ENCODE measurements at regions not wholly inside any gene's neighbourhood (a gene's known extent, or its start where the extent isn't known, plus 50 kb on each side); places are given as distances from the start of the nearest gene placed in this dataset.
"Not testable (repeated sequence)": the region's sequence is repeated elsewhere in the genome, so short reads cannot be mapped to it uniquely, and the experiment has no call there.

DNA sequence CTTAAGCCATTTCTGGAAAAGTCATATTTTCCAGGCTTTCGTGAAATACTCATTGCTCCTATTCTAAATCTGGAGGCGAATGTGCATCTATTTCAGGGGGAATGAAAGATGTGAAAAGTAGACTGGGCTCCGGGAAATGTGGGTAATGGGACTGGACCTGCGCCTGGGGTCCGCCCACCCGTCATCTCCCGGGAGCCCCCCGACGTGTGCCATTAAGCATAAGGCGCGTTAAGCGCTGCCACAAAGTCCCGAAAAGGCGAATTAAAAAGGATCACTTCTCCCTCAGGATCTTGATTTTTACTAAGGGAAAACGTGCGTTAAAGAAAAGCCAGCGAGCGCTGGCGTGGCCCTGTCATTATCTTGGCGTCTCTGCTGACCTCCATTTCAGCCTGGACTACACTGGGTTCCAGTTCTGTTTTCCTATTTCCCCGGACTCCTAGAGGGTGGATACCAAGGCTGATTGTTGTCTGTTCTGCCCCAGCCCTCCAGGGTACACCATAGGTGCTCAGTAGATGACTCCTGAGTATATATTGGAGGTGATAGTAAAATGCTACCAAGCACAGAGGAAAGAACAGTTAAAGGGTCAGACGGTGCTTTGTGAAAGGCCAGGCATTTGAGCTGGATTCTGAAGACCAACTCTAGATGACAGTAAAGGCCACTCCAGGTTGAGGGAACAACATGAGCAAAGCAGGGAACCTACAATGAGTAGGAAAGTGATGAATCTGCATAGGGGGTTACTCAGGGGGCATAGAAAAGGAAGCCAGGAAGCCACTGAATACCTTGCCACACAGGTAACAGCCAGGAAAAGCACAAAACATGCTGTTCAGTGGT lies 89.2 kb upstream of the ARID1B start:
- peak; percentile 60 for DNase-seq

DNA sequence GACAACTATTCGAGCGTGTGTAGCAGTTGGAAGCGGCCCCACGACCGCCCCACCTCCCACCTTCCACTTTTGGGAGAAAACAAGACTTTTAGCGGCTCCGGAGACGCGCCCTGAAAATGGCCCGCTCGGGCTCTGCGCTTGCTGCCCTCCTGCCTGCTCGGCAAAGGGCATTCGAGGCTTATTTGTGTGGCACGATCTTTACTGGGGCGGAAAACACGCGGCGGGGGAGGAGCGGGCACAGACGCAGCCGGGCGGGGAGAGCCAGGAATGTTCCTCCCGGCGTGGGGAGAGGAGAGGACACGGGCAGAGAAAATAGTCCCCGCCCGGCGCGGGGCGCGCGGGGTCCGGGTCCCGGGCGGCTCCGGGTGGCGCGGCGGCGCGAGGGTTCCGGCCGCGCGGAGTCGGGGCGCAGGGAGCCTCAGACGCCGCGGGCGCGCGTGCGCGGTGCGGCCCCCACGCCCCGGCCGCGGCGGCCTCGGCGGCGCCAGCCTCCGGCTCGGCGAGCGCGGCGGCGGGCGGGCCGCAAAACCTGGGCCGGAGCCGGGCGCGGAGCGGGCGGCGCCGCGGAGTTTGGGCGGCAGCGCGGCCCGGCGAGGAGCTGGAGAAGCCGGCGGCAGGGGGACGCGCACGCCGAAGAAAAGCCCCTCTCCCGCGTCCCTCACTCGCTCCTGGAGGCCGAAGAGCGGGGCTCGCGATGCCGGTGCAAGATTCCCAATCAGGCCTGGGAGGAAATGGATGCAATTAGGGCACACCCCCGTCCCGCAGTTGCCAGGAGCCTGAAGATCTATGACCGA lies 90.0 kb upstream of the ARID1B start:
- DNase-seq = peak; percentile 93

DNA sequence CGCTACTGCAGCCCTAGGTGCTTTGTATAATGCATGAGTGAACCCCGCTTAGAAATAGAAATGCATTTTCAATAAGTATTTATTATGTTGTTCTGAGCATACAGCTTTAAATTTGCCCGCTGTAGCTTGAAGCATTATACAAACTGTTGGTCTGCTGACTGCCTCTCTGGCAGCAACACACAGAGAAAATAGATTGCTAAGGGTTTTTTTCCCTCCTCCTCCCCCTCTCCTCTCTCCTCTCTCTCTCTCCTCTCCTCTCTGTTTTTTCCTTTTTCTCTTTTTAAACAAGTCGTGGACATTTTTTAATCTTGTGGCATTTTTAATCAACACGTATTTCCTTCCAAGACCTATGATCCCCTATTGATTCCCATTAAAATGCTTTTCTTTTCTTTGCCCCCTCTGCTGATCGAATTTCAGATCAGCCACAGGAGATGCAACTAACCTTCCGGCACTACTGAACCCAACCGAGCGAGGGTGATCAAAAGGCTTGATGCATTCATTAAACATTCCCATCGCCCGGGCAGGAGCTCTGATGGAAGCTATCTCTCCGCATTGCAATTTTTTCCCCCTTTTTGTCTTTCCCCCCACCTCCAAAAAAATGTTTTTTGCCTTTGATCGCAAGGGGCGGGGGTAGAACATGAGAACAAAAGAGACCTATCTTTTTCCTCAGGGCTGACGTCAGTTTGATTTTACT lies 90.7 kb upstream of the ARID1B start:
- no peak for DNase-seq

DNA sequence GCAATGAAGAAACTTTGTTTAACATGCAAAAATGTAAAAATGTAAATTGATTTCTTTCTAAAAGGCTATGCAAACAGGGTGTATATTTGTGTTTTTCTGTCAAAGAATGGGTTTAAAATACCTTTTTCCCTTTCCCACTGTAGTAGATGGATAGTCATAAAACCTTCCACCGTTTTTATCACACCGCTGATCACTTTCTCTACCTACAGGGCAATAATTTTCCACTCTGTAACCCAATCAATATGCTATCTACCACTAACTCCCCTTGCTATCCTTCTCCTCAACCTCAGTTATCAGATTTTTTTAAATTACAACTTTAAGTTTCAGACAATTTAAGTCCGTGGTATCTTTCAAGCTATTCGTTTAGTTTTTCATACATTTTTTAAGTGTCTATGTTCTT lies 91.4 kb upstream of the ARID1B start:
- DNase-seq = no peak

DNA sequence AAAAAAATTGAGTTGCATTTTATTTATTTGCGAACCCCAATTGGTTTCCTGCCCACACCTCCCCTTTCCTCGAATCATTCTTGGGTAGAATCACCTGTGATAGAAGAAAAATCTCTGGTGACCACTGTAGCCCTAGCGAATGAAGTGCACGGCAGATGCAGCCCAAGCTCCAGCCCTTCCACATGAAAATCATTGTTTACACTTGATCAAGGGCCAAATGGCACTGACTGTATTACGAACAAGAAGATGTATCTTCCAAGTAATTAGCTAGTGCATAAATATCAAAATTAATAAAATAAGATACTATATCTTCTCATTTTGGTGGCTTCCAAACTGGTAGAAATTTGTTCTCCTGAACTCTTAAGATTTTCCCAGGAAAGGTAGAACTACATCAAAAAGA lies 93.4 kb upstream of the ARID1B start:
- DNase-seq = no peak

DNA sequence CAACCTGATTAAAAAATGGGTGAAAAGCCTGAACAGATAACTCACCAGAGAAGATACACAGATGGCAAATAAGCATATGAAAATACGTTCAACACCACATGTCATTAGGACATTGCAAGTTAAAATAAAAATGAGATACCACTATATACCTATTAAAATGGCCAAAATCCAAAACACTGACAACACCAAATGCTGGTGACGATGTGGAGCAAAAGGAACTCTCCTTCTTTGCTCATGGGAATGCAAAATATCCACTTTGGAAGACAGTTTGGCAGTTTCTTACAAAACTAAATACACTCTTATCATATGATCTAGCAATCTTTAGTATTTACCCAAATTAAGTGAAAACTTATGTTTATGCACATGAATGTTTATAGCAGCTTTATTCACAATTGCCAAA lies 100.5 kb upstream of the ARID1B start:
- no peak for DNase-seq

DNA sequence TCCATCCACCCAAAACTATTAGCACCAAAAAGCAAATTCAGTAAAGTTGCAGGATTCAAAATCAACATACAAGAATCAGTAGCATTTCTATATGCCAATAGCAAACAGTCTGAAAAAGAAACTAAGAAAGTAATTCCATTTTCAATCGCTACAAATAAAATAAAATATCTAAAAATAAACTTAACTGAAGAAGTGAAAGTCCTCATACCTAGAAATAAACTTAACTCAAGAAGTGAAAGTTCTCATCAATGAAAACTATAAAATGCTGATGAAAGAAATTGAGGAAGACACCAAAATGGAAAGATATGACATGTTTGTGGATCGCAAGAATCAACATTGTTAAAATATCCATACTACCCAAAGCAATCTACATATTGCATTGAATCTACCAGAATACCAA lies 103.0 kb upstream of the ARID1B start:
- no peak for DNase-seq

DNA sequence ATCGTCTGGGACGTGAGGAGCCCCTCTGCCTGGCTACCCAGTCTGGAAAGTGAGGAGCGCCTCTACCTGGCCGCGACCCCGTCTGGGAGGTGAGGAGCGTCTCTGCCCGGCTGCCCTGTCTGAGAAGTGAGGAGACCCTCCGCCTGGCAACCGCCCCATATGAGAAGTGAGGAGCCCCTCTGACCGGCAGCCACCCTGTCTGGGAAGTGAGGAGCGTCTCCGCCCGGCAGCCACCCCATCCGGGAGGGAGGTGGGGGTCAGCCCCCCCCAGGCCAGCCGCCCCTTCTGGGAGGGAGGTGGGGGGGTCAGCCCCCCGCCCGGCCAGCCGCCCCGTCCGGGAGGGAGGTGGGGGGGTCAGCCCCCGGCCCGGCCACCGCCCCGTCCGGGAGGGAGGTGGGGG lies 107.1 kb upstream of the ARID1B start:
- DNase-seq = not testable (repeated sequence)

DNA sequence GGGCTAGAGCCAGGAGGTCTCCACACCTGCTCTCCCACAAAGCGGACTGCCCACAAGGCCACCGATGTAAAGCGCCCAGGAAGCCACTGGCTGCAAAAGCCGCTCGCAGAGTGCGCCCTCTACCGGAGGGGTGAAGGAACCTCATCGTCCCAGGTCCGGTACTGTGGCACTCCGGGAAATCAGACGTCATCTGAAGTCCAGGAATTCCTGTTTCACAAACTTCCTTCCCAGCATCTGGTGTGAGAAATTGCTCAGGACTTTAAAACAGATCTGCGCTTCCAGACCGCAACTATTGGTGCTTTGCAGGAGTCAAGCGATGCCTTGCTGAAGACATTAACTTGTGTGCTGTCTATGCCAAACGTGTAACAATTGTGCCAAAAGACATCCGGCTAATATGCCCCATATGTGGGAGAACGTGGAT lies 115.1 kb upstream of the ARID1B start:
- DNase-seq = no peak

DNA sequence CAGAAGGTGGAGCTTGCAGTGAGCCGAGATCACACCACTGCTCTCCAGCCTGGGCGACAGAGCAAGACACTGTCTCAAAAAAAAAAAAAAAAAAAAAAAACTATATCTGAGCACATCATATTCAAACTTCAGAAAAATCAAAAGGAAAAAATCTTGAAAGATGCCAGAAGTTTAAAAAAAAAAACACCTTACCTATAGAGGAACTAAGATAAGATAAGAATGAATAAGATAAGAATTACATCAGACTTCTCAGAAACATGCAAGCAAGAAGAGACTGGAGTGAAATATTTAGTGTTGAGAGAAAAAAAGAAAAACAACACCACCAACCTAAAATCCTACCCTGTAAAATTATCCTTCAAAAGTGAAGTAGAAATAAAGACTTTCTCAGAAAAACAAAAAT lies 116.8 kb upstream of the ARID1B start:
- DNase-seq = no peak

DNA sequence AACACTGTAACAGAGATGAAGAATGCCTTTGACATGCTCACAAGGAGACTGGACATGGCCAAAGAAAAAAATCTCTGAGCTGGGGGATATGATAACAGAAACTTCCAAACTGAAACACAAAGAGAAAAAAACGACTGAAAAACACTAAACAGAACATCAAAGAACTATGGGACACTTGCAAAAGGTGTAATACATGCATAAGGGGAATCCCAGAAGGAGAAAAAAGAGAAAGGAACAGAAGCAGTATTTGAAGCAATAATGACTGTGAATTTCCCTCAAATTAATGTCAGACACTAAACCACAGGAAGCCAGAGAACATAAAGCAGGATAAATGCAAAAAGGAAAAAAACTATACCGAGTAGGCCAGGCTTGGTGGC lies 117.4 kb upstream of the ARID1B start:
- no peak for DNase-seq

DNA sequence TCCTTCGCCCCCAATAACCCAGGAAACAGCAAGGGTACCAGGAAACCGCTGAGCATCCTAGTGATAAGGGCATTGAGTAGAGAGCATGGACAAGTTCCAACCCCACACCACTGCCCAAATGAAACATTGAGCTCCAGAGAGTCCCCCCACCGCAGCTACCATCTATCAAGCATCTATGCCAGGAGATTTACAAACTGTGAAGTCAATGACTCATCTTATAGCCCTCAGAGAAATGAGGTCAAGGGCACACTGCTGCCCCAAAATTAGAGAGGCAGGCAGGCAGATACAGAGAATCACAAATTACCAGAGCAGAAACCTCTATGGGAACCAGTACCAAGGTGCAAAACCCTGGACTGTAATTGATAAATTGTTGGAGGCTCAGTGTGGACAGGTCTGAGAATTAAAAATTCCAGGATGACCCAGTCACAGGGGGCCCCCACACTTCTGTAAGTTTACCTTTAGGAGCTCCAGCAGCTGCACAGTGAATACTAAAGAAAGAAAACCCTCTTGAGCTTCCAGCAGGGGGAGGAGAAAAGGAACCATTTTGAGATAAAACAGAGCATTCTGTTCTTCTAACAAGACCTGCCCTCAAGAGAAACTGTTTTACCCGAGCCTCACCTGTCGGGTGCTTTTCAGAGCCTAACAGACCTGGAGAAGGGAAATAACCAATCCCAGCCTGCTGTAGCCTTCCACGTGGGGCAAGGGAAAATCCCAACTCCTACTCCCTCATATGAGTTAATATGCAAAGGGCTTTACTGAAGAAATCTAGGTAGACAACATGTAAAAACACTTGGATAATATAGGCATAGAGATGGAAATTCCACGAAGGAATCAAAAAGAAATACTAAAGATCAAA lies 118.0 kb upstream of the ARID1B start:
- no peak for DNase-seq

DNA sequence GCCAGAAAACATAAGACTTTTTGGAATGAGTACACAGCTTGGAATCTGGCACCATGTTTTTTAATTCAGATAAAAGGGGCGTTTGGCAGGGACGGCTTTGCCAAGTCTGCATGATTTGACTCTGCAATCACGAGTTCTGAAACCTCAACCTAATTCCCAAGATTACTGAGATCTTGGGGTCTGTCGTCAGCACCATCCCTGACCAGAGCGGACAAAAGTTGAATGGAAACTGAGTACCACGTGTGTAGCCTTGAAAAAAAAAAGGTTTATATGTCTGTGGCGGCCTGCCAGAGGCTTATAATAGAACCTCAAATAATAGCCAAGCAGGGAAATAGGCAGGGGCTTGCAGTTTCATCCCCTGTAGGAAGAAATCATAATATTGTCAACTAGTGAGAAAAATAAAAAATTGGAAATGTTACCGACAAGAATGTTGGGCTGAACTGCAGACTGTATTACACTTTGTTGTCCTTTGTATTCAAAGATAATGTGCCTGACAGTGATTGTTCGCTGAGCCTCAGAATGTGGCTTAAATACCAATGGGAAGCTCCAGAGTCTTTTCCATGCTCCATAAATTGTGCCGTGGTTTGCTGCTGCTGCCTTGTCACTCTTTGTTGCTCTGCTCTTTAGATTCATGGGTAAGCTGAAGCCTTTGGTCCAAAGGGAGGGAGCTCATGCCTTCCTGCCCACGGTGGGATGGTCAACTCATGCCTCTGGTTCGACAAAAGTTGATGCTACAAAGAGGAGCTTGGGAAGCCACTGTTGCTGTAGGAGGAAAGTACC lies 118.8 kb upstream of the ARID1B start:
- DNase-seq = no peak

DNA sequence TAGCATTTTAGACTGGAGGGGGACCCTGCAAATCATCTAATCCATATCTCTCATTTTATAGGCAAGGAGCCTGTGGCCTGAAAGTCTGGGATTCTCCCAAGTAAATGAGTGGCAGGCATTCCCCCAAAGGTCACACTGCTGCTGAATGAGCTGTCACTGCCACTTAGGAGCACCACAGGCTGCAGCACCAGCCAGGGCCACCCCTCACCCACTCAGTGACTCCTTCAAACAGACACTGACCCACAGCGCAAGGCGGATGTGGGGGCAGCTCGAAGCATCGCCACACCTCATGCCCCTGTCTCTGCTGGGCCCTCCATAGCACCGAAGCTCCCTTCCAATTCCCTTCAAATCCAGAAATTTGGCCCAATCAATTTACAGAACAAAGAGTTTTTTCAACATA lies 119.9 kb upstream of the ARID1B start:
- DNase-seq = no peak

DNA sequence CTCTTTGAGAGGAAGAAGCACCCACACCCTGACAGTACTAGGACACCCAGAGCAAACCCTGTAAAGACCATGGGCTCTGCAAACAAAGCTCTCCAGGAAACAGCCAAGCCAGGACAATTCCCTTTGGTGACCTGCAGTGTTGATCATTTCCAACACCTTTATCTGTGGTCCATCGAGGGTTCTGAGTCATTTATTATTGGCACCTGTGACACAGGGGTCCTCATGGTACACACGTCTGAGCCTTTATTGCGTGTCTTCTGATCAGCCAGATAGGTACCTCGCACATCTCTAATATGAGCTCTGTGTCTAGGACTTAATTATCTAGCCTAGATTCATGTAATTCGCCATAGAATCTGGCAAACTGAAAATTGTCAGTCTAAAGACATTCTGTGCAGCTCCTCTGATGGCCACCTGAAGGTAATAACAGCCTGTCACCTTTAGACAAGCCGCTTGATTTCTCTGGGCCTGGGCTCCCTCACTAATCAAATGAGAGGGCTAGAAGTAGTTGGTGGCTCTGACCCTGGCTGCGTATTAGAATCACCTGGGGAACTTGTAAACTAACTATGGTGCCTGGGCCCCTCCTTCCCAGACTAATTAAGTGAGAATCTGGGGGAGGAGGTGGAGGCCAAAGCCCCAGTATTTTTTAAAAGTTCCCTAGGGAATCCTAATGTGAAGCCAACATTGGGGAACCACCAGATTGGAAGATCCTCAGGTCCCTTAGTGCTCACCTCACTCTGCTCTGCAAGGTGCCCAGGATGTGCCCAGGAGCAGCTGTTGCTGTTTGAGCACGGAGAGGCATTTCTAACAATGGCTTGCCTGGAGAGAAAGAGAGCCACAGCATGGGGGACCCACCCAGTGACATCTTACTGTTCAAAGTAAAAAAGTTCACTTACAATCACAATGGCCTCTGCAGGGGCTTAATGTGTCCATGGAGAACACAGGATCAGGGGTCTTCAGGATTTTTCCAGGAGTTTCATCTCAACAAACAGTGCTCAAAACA lies 122.0 kb upstream of the ARID1B start:
- DNase-seq = no peak

DNA sequence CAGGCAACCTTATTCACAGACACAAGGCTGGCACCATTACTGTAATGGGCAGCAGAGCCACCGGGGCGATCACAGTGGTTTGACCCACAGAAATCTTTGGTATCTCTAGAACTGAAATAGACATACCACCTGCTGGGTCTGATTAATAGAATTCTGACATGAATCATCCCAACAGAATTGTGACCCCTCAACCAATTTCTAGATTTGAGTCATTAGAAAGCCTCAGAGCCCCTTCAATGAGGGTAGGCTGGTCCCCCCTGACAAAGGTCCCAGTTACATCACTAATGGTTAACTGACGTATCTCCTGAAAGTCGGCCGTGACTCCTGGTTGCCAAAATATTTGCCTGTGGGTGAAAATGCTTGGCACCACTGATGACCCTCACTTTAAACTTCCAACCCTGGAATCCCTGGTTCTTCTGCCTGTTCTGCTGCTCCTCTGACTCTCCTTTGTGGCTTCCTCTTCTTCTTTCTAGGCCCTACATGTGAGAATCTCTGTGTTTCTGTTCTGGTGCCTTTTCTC lies 124.9 kb upstream of the ARID1B start:
- no peak for DNase-seq

DNA sequence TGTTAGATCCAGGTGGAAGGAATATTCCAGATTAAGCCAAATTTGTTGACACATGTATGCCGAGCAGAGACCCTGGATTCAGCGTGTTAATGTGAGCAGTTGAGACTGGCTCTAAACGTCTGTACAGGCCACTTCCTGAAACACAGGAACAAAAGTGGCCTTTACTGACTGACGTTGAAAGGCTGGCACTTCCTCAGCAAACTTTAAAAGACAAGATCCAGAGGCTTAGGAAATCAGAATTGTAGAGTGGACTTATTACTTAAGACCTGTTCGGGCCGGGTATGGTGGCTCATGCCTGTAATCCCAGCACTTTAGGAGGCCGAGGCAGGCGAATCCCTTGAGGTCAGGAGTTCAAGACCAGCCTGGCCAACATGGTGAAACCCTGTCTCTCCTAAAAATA lies 125.7 kb upstream of the ARID1B start:
- DNase-seq = no peak

DNA sequence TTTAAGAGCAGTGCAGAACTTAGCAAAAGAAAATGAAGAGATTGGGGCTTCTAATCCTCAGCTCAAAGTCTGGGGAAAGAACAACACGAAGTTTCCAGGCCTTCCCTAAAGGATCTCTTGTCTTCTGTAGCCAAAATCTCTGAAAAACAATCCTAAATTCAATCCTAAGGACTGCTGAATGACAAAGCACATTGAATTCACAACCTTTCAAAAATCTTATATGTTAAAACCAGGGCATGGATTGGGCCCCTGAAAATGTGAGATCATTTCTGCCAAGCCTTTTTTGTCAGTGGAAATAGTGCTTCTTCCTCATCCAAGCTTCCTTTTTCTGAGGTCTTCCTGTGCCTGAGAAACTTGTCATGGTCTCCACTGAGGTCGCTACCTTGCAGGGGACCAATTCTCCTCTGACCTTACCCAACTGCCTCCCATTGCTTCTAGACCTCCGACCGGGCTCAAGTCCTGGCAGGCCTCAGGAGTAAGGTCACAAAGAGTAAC lies 126.2 kb upstream of the ARID1B start:
- no peak for DNase-seq

DNA sequence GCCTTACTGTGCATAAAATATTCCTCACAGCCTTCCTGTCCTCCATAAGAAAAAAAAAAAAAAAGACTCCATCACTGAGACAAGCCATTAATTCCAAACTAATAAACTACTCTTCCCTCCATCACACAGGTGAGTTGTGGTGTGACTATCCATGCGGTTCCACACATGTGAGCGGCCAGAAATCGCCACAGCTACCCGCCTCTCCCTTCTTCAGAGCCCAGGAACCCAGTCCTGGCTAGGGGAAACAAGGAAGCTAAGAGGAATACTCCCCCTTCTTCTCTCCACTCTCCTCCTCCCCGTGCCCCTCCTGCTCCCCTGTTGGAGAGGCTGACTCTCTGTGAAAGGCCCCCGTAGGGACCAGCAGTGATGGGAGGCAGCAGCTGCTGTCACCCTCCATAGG lies 128.6 kb upstream of the ARID1B start:
- DNase-seq = no peak

DNA sequence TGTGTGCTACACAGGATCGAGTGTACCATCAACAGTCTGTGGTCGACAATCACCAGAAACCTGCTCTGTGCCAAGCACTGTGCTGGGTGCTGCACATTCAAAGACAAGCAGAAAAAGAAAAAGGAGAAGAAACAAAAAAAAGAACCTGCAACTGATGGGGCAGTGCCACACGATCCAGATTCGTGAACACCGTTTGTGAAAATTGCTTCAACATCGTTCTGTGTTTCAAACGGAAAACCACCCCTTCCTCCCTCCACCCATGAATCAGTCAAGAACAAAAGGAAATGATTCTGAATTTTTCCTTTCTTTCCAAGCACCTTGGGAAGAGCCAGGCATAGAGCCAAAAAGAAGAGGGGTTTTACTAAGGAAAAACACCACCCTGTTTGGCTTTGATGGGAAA lies 129.2 kb upstream of the ARID1B start:
- DNase-seq = no peak

All from activated CD8-positive, alpha-beta memory T cell treated with anti-CD3 and anti-CD28 coated beads for 24 hours (primary cell).